ENCODE measurements at regions not wholly inside any gene's neighbourhood (a gene's known extent, or its start where the extent isn't known, plus 50 kb on each side); places are given as distances from the start of the nearest gene placed in this dataset.

DNA sequence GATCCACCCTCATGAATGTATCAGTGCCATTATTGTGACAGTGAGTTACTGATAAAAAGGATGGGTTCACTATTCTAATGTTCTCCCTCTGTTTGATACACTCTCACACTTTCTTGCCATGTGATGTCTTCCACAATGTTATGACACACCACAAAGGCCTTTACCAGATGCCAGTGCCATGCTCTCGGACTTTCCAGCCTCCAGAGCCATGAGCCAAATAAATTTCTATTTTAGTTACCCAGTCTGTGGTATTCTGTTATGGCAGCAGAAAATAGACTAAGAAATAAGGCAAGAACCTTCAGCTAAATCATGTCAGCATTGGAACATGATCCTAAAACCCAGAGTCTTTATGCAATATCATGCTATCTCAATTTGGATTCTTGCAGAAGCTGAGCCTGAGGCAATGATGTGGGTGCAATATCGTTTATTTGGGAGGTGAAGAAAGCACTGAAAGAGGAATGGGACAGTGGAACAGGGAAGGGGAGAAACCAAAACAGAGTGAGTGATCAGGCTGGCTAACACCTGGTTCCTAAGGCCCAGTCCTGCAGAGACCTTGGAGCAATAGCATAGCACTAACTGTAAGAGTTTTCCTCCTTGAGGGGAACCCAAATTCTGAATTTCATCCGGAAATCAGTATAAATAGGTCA lies 130.4 kb upstream of the LRFN2 start:
- no peak for DNase-seq (ENCODE audit: low read depth)
- TF ChIP-seq CTCF (conservative IDR thresholded peaks at IDR 0.05; ENCODE audit: control insufficient read depth, insufficient read depth, low read depth, low read length), result no peak

GRCh38 chr6:40715570-40716403 lies 128.6 kb upstream of the LRFN2 start:
- no peak for TF ChIP-seq CTCF (conservative IDR thresholded peaks at IDR 0.05; ENCODE audit: control insufficient read depth, insufficient read depth, low read depth, low read length)
- no peak overlapping the region for H3K4me3 ChIP-seq (ENCODE audit: control insufficient read depth, low read depth, low read length)
- no peak for DNase-seq (ENCODE audit: low read depth)

More for the DNA sequence above, 130.4 kb upstream of the LRFN2 start:
- H3K4me3 ChIP-seq (ENCODE audit: control insufficient read depth, low read depth, low read length), result no peak overlapping the region

DNA sequence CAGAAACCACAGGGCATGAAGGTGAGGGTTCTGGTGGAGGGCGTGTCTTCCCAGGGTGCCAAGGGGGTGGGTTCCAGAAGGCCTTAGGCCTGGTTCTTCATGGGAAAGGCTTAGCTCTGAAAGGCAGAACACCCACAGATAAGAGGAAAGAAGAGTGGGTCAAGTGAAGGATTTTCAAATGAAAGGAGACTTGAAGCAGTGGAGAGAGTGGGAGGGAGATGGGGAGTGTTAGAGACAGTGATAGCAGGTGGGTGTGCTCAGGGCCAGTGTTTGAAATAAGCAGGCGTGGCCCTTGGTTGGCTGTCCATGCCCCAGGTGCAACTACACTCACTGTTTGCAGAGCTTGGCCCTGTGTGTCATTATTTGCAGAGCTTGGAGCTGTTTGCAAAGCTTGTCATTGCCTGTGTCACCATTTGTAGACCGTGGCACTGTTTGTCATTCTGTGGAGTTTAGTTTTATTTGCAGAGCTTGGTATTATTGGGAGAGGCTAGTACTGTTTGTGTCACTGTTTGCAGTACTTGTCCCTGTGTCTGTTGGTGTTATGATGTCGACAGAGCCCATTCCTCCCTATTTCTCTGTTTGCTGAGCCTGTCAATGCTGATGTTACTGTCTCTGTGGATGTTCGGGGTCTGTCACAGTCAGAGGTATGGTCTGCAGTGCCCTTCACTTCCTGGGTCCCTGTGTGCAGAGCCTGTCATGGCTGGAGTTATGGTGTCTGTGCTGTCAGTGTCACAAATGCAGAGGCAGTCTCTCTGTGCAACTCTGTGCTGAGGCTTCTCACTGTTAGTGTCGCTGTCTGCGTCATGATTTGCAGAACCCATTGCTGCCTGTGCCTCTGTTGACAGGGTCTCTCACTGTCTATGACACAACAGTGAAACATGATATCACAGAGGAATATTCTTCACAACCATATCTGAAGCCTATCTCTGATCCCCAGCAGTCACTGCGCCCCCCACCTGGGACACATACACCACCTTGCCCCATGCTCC lies 127.7 kb upstream of the LRFN2 start:
- no peak overlapping the region for H3K4me3 ChIP-seq (ENCODE audit: control insufficient read depth, low read depth, low read length)
- no peak for DNase-seq (ENCODE audit: low read depth)
- TF ChIP-seq CTCF (conservative IDR thresholded peaks at IDR 0.05; ENCODE audit: control insufficient read depth, insufficient read depth, low read depth, low read length), result no peak

DNA sequence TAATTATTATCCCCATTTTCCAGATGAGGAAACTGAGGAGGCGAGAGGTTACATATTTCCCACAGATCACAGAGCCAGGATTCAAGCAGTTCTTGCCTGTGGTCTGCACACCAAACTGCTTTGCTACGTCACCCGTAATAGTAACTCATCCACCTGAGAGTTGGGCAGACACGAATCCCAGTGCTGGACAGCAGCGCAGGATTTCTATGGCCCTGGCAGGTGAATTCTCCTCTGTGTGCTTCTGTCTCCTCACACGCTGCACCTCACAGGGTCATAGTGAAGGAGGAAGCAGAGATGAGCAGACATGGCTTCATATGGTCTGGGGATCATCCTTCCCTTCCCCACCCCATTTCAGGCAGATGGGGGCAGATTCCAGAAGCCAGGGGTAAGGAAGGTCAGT lies 127.0 kb upstream of the LRFN2 start:
- no peak for DNase-seq (ENCODE audit: low read depth)
- no peak for TF ChIP-seq CTCF (conservative IDR thresholded peaks at IDR 0.05; ENCODE audit: control insufficient read depth, insufficient read depth, low read depth, low read length)
- H3K4me3 ChIP-seq (ENCODE audit: control insufficient read depth, low read depth, low read length), result no peak overlapping the region

GRCh38 chr6:40713002-40713719 lies 126.0 kb upstream of the LRFN2 start:
- no peak overlapping the region for H3K4me3 ChIP-seq (ENCODE audit: control insufficient read depth, low read depth, low read length)
- no peak for DNase-seq (ENCODE audit: low read depth)
- no peak for TF ChIP-seq CTCF (conservative IDR thresholded peaks at IDR 0.05; ENCODE audit: control insufficient read depth, insufficient read depth, low read depth, low read length)

Measured in fibroblast of mammary gland (primary cell).